HEK293T (cell line): ENCODE measurements at regions not wholly inside any gene's neighbourhood (a gene's known extent, or its start where the extent isn't known, plus 50 kb on each side); places are given as distances from the start of the nearest gene placed in this dataset.

Experiments
- ARNT ChIP-seq: fragments of 450-650 bp; IDR thresholded peaks from 2 replicates; pipeline ENCODE4 v1.6.1; 2017; ENCODE audit warnings: mild to moderate bottlenecking
- BHLHE40 ChIP-seq: fragments of 450-650 bp; IDR thresholded peaks from 2 replicates; pipeline ENCODE4 v1.6.1; 2016; ENCODE audit warnings: mild to moderate bottlenecking, moderate library complexity, borderline replicate concordance
- CTBP1 ChIP-seq: fragments of 450-650 bp; IDR thresholded peaks from 2 replicates; pipeline ENCODE4 v1.6.1; 2016; ENCODE audit warnings: borderline replicate concordance
- ELF4 ChIP-seq: fragments of 450-650 bp; IDR thresholded peaks from 2 replicates; pipeline ENCODE4 v1.6.1; 2017; ENCODE audit warnings: antibody characterized with exemption
- FOXA1 ChIP-seq: fragments of 450-650 bp; IDR thresholded peaks from 2 replicates; pipeline ENCODE4 v1.6.1; 2016; ENCODE audit warnings: mild to moderate bottlenecking
- FOXK2 ChIP-seq: fragments of 450-650 bp; IDR thresholded peaks from 2 replicates; pipeline ENCODE4 v1.6.1; 2016; ENCODE audit warnings: mild to moderate bottlenecking
- FOXM1 ChIP-seq: fragments of 450-650 bp; IDR thresholded peaks from 2 replicates; pipeline ENCODE4 v1.6.1; 2017; ENCODE audit warnings: mild to moderate bottlenecking, borderline replicate concordance
- HDGF ChIP-seq: fragments of 450-650 bp; IDR thresholded peaks from 2 replicates; pipeline ENCODE4 v1.6.1; 2017; ENCODE audit warnings: antibody characterized with exemption, borderline replicate concordance
- L3MBTL2 ChIP-seq: fragments of 450-650 bp; conservative IDR thresholded peaks from 2 replicates; pipeline ENCODE4 v1.6.1; 2016; ENCODE audit warnings: mild to moderate bottlenecking
- NFRKB ChIP-seq: fragments of 450-650 bp; IDR thresholded peaks from 2 replicates; pipeline ENCODE4 v1.6.1; 2016; ENCODE audit warnings: mild to moderate bottlenecking, moderate library complexity
- PKNOX1 ChIP-seq: fragments of 450-650 bp; IDR thresholded peaks from 2 replicates; pipeline ENCODE4 v1.6.1; 2016
- SP1 ChIP-seq: fragments of 450-650 bp; IDR thresholded peaks from 2 replicates; pipeline ENCODE4 v1.6.1; 2017
- SUZ12 ChIP-seq: fragments of 450-650 bp; IDR thresholded peaks from 2 replicates; pipeline ENCODE4 v1.6.1; 2016; ENCODE audit warnings: mild to moderate bottlenecking
- ZNF384 ChIP-seq: fragments of 450-650 bp; IDR thresholded peaks from 2 replicates; pipeline ENCODE4 v1.6.1; 2016

GRCh38 chr2:40824278-40824677 lies 372.4 kb upstream of the SLC8A1 start:
- no peak for TF ChIP-seq HDGF
- TF ChIP-seq SP1 = no peak
- TF ChIP-seq ELF4 = no peak
- TF ChIP-seq FOXA1 = no peak
- no peak for TF ChIP-seq FOXM1
- no peak for TF ChIP-seq L3MBTL2
- no peak for TF ChIP-seq CTBP1
- no peak for TF ChIP-seq FOXK2
- no peak for TF ChIP-seq PKNOX1
- no peak for TF ChIP-seq SUZ12
- TF ChIP-seq ZNF384 = no peak
- TF ChIP-seq NFRKB = no peak
- no peak for TF ChIP-seq ARNT
- TF ChIP-seq BHLHE40 = no peak
